ENCODE measurements at regions not wholly inside any gene's neighbourhood (a gene's known extent, or its start where the extent isn't known, plus 50 kb on each side); places are given as distances from the start of the nearest gene placed in this dataset.

- H3F3A ChIP-seq (ENCODE audit: insufficient read depth) = peaks cover 7% of the 10 kb centered on the region; the same call in 1 of the 2 replicates
Observed at GRCh38 chr4:4800646-4801408, 58.6 kb upstream of the MSX1 start.

GRCh38 chr4:4794421-4794820, 65.0 kb upstream of the MSX1 start:
- H3K9me3 ChIP-seq (ENCODE audit: low read depth) = no peaks in the 10 kb centered on the region
- no peak overlapping the region for H3K9ac ChIP-seq
- peaks cover 38% of the 10 kb centered on the region for H3F3A ChIP-seq (ENCODE audit: insufficient read depth)
- H3K36me3 ChIP-seq (ENCODE audit: low read depth) = no peaks in the 10 kb centered on the region
- no peaks in the 10 kb centered on the region for H3K79me2 ChIP-seq (ENCODE audit: insufficient read depth)
- no peak overlapping the region for H3K27ac ChIP-seq
- peaks cover 32% of the 10 kb centered on the region for H3K4me1 ChIP-seq (ENCODE audit: insufficient read depth)
- no peak overlapping the region for H3K4me3 ChIP-seq
- in situ Hi-C loops (cut with MboI) = no loop called here
- no peak for TF ChIP-seq EZH2 (IDR thresholded peaks at IDR 0.05; ENCODE audit: insufficient read depth, poor library complexity, severe bottlenecking)
- no peak for TF ChIP-seq EZH2phosphoT487 (IDR thresholded peaks at IDR 0.05; ENCODE audit: insufficient read depth, low read depth)
- no peaks in the 10 kb centered on the region for H3K9me2 ChIP-seq (ENCODE audit: insufficient read depth)
- no peaks in the 10 kb centered on the region for H3K27me3 ChIP-seq (replicated peaks; ENCODE audit: insufficient read depth)
- H3K4me2 ChIP-seq (ENCODE audit: unreplicated experiment) = peak overlapping the region; percentile 44
- no peaks in the 10 kb centered on the region for H4K20me1 ChIP-seq (ENCODE audit: insufficient read depth)
- 19 to 48% methylated on average over 1 of the region's 1 CpG for WGBS, 2 experiments (ENCODE audit: low coverage in 1 of 2, low lambda C conversion rate in 2 of 2, missing lambda C conversion rate in 2 of 2)
- peak; percentile 30 for DNase-seq
- no peak overlapping the region for H2AFZ ChIP-seq

More at GRCh38 chr4:4800646-4801408, 58.6 kb upstream of the MSX1 start:
- H3K36me3 ChIP-seq (ENCODE audit: low read depth) = no peaks in the 10 kb centered on the region
- DNase-seq = peak; percentile 69
- H3K79me2 ChIP-seq (ENCODE audit: insufficient read depth) = no peaks in the 10 kb centered on the region
- no peak overlapping the region for H2AFZ ChIP-seq
- H3K9me3 ChIP-seq (ENCODE audit: low read depth) = no peaks in the 10 kb centered on the region
- H4K20me1 ChIP-seq (ENCODE audit: insufficient read depth) = no peaks in the 10 kb centered on the region
- peak overlapping the region; percentile 57 for H3K4me2 ChIP-seq (ENCODE audit: unreplicated experiment)
- peak overlapping the region; percentile 11; the same call in 1 of the 2 replicates for H3K27ac ChIP-seq
- 69% methylated on average over 6 of the region's 6 CpGs for WGBS, 2 experiments (ENCODE audit: low coverage in 1 of 2, low lambda C conversion rate in 2 of 2, missing lambda C conversion rate in 2 of 2)
- TF ChIP-seq EZH2 (IDR thresholded peaks at IDR 0.05; ENCODE audit: insufficient read depth, poor library complexity, severe bottlenecking) (no peak), EZH2phosphoT487 (IDR thresholded peaks at IDR 0.05; ENCODE audit: insufficient read depth, low read depth) (no peak)
- no peak overlapping the region for H3K9ac ChIP-seq
- H3K27me3 ChIP-seq (replicated peaks; ENCODE audit: insufficient read depth) = no peaks in the 10 kb centered on the region
- in situ Hi-C loops (cut with MboI) = no loop called here
- peak overlapping the region; percentile 53 for H3K4me3 ChIP-seq
- no peaks in the 10 kb centered on the region for H3K9me2 ChIP-seq (ENCODE audit: insufficient read depth)
- H3K4me1 ChIP-seq (ENCODE audit: insufficient read depth) = peaks cover 10% of the 10 kb centered on the region

GRCh38 chr4:4792466-4792865, 67.0 kb upstream of the MSX1 start:
- Histone ChIP-seq H3K79me2 (ENCODE audit: insufficient read depth) (no peaks in the 10 kb centered on the region), H3K27ac (peak overlapping the region; percentile 92), H3K9me3 (ENCODE audit: low read depth) (no peaks in the 10 kb centered on the region), H3K9ac (peak overlapping the region; percentile 76), H3K4me2 (ENCODE audit: unreplicated experiment) (peak overlapping the region; percentile 71), H3K4me1 (ENCODE audit: insufficient read depth) (peaks cover 32% of the 10 kb centered on the region), H2AFZ (peak overlapping the region; percentile 87), H4K20me1 (ENCODE audit: insufficient read depth) (no peaks in the 10 kb centered on the region), H3K4me3 (peak overlapping the region; percentile 63), H3K9me2 (ENCODE audit: insufficient read depth) (no peaks in the 10 kb centered on the region), H3K27me3 (replicated peaks; ENCODE audit: insufficient read depth) (no peaks in the 10 kb centered on the region), H3K36me3 (ENCODE audit: low read depth) (no peaks in the 10 kb centered on the region), H3F3A (ENCODE audit: insufficient read depth) (peaks cover 38% of the 10 kb centered on the region)
- DNase-seq = peak; percentile 97
- in situ Hi-C loops (cut with MboI) = no loop called here
- 2 to 4% methylated on average over 4 of the region's 4 CpGs for WGBS, 2 experiments (ENCODE audit: low coverage in 1 of 2, low lambda C conversion rate in 2 of 2, missing lambda C conversion rate in 2 of 2)
- TF ChIP-seq EZH2 (IDR thresholded peaks at IDR 0.05; ENCODE audit: insufficient read depth, poor library complexity, severe bottlenecking) = no peak
- TF ChIP-seq EZH2phosphoT487 (IDR thresholded peaks at IDR 0.05; ENCODE audit: insufficient read depth, low read depth) = no peak

- H3K4me3 ChIP-seq = no peak overlapping the region; the same call in 1 of the 2 replicates
- no peaks in the 10 kb centered on the region for H3K36me3 ChIP-seq (ENCODE audit: low read depth)
- WGBS, 2 experiments (ENCODE audit: low coverage in 1 of 2, low lambda C conversion rate in 2 of 2, missing lambda C conversion rate in 2 of 2) = 5 to 8% methylated on average over 14 of the region's 14 CpGs
- peak; percentile 75 for DNase-seq
- peak overlapping the region; percentile 87 for H2AFZ ChIP-seq
- peak overlapping the region; percentile 92 for H3K27ac ChIP-seq
- H3K4me2 ChIP-seq (ENCODE audit: unreplicated experiment) = peak overlapping the region; percentile 71
- in situ Hi-C loops (cut with MboI) = no loop called here
- H3K4me1 ChIP-seq (ENCODE audit: insufficient read depth) = peaks cover 32% of the 10 kb centered on the region
- no peaks in the 10 kb centered on the region for H4K20me1 ChIP-seq (ENCODE audit: insufficient read depth)
- H3K9ac ChIP-seq = peak overlapping the region; percentile 76
- TF ChIP-seq EZH2phosphoT487 (IDR thresholded peaks at IDR 0.05; ENCODE audit: insufficient read depth, low read depth) (no peak), EZH2 (IDR thresholded peaks at IDR 0.05; ENCODE audit: insufficient read depth, poor library complexity, severe bottlenecking) (no peak)
- peaks cover 38% of the 10 kb centered on the region for H3F3A ChIP-seq (ENCODE audit: insufficient read depth)
- H3K9me3 ChIP-seq (ENCODE audit: low read depth) = no peaks in the 10 kb centered on the region
- H3K79me2 ChIP-seq (ENCODE audit: insufficient read depth) = no peaks in the 10 kb centered on the region
- H3K9me2 ChIP-seq (ENCODE audit: insufficient read depth) = no peaks in the 10 kb centered on the region
- no peaks in the 10 kb centered on the region for H3K27me3 ChIP-seq (replicated peaks; ENCODE audit: insufficient read depth)
Observed at GRCh38 chr4:4791299-4792111, 68.0 kb upstream of the MSX1 start.

Data from GM23248 (cell line).